ENCODE measurements at regions not wholly inside any gene's neighbourhood (a gene's known extent, or its start where the extent isn't known, plus 50 kb on each side); places are given as distances from the start of the nearest gene placed in this dataset.

DNA sequence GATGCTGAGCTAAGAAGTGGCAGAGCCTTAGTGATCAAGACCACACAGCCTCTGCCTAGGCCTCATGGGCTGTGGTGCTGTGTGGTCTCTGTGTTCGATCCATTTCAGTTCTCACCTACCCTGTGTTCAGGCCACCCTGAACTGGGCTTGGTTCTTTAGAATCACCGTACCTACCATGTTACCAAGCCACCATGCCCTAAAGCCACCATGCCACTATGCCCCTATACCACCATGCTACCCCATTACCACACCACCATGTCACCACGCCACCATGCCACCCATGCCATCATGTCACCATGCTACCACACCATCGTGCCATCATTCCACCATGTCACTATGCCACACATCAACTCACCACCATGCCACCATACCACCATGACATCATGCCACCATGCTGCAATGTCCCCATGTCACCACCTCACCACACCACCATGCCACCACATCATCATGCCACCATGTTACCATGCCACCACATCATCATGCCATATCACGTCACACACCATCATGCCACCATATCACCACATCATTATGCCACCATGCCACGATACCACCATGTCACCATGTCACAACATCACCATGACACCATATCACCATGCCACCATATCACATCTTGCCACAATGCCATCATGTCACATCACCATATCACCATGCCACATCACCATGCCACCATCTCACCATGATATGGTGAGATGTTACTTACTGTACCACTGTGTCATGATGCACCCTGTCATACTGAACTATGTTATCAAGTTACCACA lies 191.0 kb upstream of the ARL4C start:
- DNase-seq (ENCODE audit: low spot score): no peak
- in situ Hi-C loops (cut with MboI; ENCODE audit: low pct_unique_long_range_greater_than_20kb, low sequenced_read_pairs, unreplicated experiment): no loop called here
- TF ChIP-seq, protein P1, sequence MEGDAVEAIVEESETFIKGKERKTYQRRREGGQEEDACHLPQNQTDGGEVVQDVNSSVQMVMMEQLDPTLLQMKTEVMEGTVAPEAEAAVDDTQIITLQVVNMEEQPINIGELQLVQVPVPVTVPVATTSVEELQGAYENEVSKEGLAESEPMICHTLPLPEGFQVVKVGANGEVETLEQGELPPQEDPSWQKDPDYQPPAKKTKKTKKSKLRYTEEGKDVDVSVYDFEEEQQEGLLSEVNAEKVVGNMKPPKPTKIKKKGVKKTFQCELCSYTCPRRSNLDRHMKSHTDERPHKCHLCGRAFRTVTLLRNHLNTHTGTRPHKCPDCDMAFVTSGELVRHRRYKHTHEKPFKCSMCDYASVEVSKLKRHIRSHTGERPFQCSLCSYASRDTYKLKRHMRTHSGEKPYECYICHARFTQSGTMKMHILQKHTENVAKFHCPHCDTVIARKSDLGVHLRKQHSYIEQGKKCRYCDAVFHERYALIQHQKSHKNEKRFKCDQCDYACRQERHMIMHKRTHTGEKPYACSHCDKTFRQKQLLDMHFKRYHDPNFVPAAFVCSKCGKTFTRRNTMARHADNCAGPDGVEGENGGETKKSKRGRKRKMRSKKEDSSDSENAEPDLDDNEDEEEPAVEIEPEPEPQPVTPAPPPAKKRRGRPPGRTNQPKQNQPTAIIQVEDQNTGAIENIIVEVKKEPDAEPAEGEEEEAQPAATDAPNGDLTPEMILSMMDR (IDR thresholded peaks at IDR 0.05; ENCODE audit: extremely low read depth, insufficient read depth, missing control alignments): no peak

DNA sequence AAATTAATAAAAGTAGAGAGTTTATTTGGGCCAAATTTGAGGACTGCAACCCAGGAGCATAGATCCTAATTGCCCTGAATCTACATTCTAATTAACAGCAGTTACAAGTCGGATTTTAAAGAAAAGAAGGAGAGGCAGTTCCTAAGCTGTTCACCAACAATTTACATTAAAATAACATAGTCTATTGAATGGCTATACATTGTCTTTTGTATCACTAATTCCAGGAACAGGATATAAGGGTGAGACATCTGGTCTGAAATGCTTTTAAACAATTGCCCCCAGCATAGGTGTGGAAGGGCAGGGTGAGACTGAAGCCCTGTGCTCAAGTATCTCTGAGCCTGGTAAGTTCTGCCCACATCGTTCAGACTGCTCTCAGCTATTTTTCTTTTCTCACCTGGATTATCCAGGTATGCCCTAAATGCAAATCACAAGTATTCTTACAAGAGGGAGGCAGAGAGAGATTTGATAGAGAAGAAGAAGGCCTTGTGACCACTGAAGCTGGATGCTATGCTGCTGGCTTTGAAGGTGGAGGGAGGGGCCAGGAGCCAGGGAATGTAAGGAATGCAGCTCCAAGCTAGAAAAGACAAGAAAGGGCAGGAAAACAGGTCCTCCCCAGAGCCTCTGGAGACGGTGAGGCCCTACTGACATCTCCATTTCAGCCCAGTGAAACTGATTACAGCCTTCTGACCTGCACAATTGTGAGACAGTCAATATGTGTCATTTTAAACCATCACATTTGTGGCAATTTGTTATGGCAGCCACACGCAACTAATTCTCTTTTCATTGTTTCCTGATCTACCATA lies 189.4 kb upstream of the ARL4C start:
- TF ChIP-seq, protein P1 (IDR thresholded peaks at IDR 0.05; ENCODE audit: extremely low read depth, insufficient read depth, missing control alignments): no peak

DNA sequence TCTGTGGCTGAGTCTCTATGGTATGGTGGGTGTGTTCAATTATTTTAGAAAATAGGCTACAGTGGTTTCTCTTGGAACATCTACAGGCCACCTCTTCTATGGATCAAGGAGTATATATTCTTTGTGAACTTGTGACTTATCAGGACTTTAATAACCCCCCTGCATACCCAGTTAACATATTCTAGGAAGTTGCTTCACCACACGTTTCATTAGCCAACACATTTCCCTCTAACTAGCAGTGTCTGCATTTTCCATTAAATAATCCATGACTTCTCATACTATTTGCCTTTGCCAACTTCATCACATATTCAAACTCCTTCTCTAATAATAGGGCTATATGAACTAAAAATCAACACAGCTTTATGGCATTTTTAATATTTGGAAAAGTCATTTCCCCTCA lies 187.6 kb upstream of the ARL4C start:
- in situ Hi-C loops (cut with MboI; ENCODE audit: low pct_unique_long_range_greater_than_20kb, low sequenced_read_pairs, unreplicated experiment): no loop called here
- TF ChIP-seq, protein P1 (IDR thresholded peaks at IDR 0.05; ENCODE audit: extremely low read depth, insufficient read depth, missing control alignments): no peak
- no peak for DNase-seq (ENCODE audit: low spot score)

More for the DNA sequence above, 189.4 kb upstream of the ARL4C start:
- in situ Hi-C loops (cut with MboI; ENCODE audit: low pct_unique_long_range_greater_than_20kb, low sequenced_read_pairs, unreplicated experiment): no loop called here
- DNase-seq (ENCODE audit: low spot score): no peak

DNA sequence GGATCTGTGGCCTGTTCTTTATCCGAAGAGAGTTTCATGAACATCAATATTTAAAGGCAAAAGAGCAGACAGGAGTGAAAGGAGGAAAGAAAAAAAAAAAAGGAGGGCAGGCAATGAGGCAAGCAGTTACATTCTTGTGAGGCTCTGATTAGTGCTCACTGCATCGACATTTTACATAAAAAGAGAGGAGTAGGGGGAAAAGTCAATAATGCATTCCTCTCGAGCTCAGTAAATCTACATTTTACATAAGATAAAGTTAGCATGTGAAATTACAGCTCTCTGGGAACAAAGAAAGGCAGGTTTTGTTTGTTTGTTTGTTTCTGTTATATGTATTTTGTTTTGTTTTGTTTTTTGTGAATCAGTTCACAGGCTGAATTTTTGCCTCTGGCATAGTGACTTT lies 187.1 kb upstream of the ARL4C start:
- in situ Hi-C loops (cut with MboI; ENCODE audit: low pct_unique_long_range_greater_than_20kb, low sequenced_read_pairs, unreplicated experiment): no loop called here
- DNase-seq (ENCODE audit: low spot score): no peak
- TF ChIP-seq, protein P1 (IDR thresholded peaks at IDR 0.05; ENCODE audit: extremely low read depth, insufficient read depth, missing control alignments): no peak

DNA sequence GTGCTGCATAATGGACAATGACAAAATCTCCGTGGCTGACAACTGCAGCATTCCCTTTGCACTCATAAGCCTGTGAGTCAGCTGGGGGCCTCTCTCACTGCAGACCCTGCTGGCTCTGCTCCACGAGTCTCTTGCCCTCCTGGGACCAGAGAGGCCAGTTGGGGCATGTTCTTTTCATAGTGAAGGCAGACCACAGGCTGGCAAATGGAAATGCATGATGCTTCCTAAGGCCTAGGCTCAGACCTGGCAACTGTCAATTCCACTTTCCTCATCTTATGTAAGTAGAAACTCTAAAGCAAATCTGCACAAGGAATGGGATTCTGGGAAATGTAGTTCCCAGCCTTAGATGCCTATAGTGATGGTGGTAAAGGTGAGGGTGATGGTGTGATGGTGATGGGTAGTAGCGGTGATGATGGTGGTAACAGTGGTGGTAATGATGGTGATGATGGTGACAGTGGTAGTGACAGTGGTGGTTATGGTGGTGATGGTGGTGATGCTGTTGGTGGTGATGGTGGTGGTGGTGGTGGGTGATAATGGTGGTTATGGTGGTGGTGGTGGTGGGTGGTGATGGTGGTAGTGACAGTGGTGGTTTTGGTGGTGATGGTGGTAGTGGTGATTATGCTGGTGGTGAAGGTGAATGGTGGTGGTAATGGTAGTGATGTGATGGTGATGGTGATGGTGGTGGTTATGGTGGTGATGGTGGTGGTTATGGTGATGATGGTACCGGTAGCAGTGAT lies 185.8 kb upstream of the ARL4C start:
- in situ Hi-C loops (cut with MboI; ENCODE audit: low pct_unique_long_range_greater_than_20kb, low sequenced_read_pairs, unreplicated experiment): no loop called here
- TF ChIP-seq, protein P1 (IDR thresholded peaks at IDR 0.05; ENCODE audit: extremely low read depth, insufficient read depth, missing control alignments): no peak
- no peak for DNase-seq (ENCODE audit: low spot score)

All from GM13977 (cell line).